ENCODE measurements at regions not wholly inside any gene's neighbourhood (a gene's known extent, or its start where the extent isn't known, plus 50 kb on each side); places are given as distances from the start of the nearest gene placed in this dataset.

- Mint-ChIP-seq H3K27ac (ENCODE audit: unreplicated experiment) (no peak overlapping the region), H3K4me1 (peaks cover 4% of the 10 kb centered on the region), H3K36me3 (ENCODE audit: low read depth) (no peaks in the 10 kb centered on the region), H3K9me3 (no peaks in the 10 kb centered on the region), H3K27me3 (ENCODE audit: low read depth) (peaks cover 5% of the 10 kb centered on the region), H3K4me3 (no peak overlapping the region)
- DNase-seq (ENCODE audit: low read depth, low spot score) = no peak
- no peak for TF ChIP-seq CTCF (conservative IDR thresholded peaks at IDR 0.05)
Measured at GRCh38 chr11:11021563-11021962, 163.7 kb upstream of the ZBED5 start.

- no peak overlapping the region for H3K4me3 Mint-ChIP-seq
Measured at GRCh38 chr11:11020747-11021149, 162.9 kb upstream of the ZBED5 start.

GRCh38 chr11:11020219-11020726 lies 162.4 kb upstream of the ZBED5 start:
- peaks cover 4% of the 10 kb centered on the region for H3K4me1 Mint-ChIP-seq
- no peak for TF ChIP-seq CTCF (conservative IDR thresholded peaks at IDR 0.05)
- no peak for DNase-seq (ENCODE audit: low read depth, low spot score)
- no peaks in the 10 kb centered on the region for H3K9me3 Mint-ChIP-seq
- H3K4me3 Mint-ChIP-seq = no peak overlapping the region
- H3K27me3 Mint-ChIP-seq (ENCODE audit: low read depth) = peaks cover 5% of the 10 kb centered on the region
- H3K36me3 Mint-ChIP-seq (ENCODE audit: low read depth) = no peaks in the 10 kb centered on the region
- no peak overlapping the region for H3K27ac Mint-ChIP-seq (ENCODE audit: unreplicated experiment)

More at GRCh38 chr11:11020747-11021149, 162.9 kb upstream of the ZBED5 start:
- H3K9me3 Mint-ChIP-seq = no peaks in the 10 kb centered on the region
- TF ChIP-seq CTCF (conservative IDR thresholded peaks at IDR 0.05) = no peak
- no peak overlapping the region for H3K27ac Mint-ChIP-seq (ENCODE audit: unreplicated experiment)
- H3K4me1 Mint-ChIP-seq = peaks cover 4% of the 10 kb centered on the region
- no peak for DNase-seq (ENCODE audit: low read depth, low spot score)
- peaks cover 5% of the 10 kb centered on the region for H3K27me3 Mint-ChIP-seq (ENCODE audit: low read depth)
- no peaks in the 10 kb centered on the region for H3K36me3 Mint-ChIP-seq (ENCODE audit: low read depth)

GRCh38 chr11:11016943-11017342 lies 159.1 kb upstream of the ZBED5 start:
- H3K36me3 Mint-ChIP-seq (ENCODE audit: low read depth) = no peaks in the 10 kb centered on the region
- no peak for DNase-seq (ENCODE audit: low read depth, low spot score)
- H3K9me3 Mint-ChIP-seq = peaks cover 5% of the 10 kb centered on the region
- H3K27me3 Mint-ChIP-seq (ENCODE audit: low read depth) = peaks cover 5% of the 10 kb centered on the region
- no peak for TF ChIP-seq CTCF (conservative IDR thresholded peaks at IDR 0.05)
- no peak overlapping the region for H3K4me3 Mint-ChIP-seq
- H3K4me1 Mint-ChIP-seq = no peaks in the 10 kb centered on the region
- no peak overlapping the region for H3K27ac Mint-ChIP-seq (ENCODE audit: unreplicated experiment)

GRCh38 chr11:11016068-11016467 lies 158.2 kb upstream of the ZBED5 start:
- H3K9me3 Mint-ChIP-seq = peaks cover 5% of the 10 kb centered on the region
- DNase-seq (ENCODE audit: low read depth, low spot score) = no peak
- H3K36me3 Mint-ChIP-seq (ENCODE audit: low read depth) = no peaks in the 10 kb centered on the region
- H3K27ac Mint-ChIP-seq (ENCODE audit: unreplicated experiment) = no peak overlapping the region
- peaks cover 10% of the 10 kb centered on the region for H3K27me3 Mint-ChIP-seq (ENCODE audit: low read depth)
- no peak for TF ChIP-seq CTCF (conservative IDR thresholded peaks at IDR 0.05)
- no peak overlapping the region for H3K4me3 Mint-ChIP-seq
- peaks cover 3% of the 10 kb centered on the region for H3K4me1 Mint-ChIP-seq

- no peak overlapping the region for H3K4me3 Mint-ChIP-seq
- peaks cover 9% of the 10 kb centered on the region for H3K27me3 Mint-ChIP-seq (ENCODE audit: low read depth)
- TF ChIP-seq CTCF (conservative IDR thresholded peaks at IDR 0.05) = no peak
- DNase-seq (ENCODE audit: low read depth, low spot score) = no peak
- peaks cover 14% of the 10 kb centered on the region for H3K4me1 Mint-ChIP-seq
- H3K9me3 Mint-ChIP-seq = peaks cover 5% of the 10 kb centered on the region
- H3K36me3 Mint-ChIP-seq (ENCODE audit: low read depth) = no peaks in the 10 kb centered on the region
- no peak overlapping the region for H3K27ac Mint-ChIP-seq (ENCODE audit: unreplicated experiment)
Measured at GRCh38 chr11:11011617-11012016, 153.8 kb upstream of the ZBED5 start.
